GM23338 (cell line): ENCODE measurements at regions not wholly inside any gene's neighbourhood (a gene's known extent, or its start where the extent isn't known, plus 50 kb on each side); places are given as distances from the start of the nearest gene placed in this dataset.

Source experiments
- ATAC-seq: fragments of 200-7000 bp; cut with Tn5 transposase; 3 replicates; pipeline ENCODE4 v1.9.1; 2020
- DNase-seq: peaks from one replicate; pipeline ENCODE4 v3.0.0-alpha.2; 2015; ENCODE audit warnings: low spot score
- H2AFZ ChIP-seq: fragments of 200-600 bp; sonication (generic); 2 replicates; pipeline ENCODE4 v1.8.0; 2016; ENCODE audit warnings: antibody characterized with exemption, mild to moderate bottlenecking, moderate library complexity
- H3F3A ChIP-seq: fragments of 200-600 bp; sonication (generic); replicated peaks from 2 replicates; pipeline ENCODE4 v1.8.0; 2017; ENCODE audit warnings: antibody characterized with exemption, mixed run types, low read depth
- H3K27ac ChIP-seq: fragments of 200-600 bp; sonication (generic); 2 replicates; pipeline ENCODE4 v1.6.1; 2016; ENCODE audit warnings: low read depth
- H3K27me3 ChIP-seq: fragments of 200-600 bp; sonication (generic); 2 replicates; pipeline ENCODE4 v1.8.0; 2016; ENCODE audit warnings: mild to moderate bottlenecking, mixed run types, moderate library complexity; ENCODE audit not compliant: insufficient read depth
- H3K36me3 ChIP-seq: fragments of 200-600 bp; sonication (generic); 2 replicates; pipeline ENCODE4 v1.8.0; 2016; ENCODE audit warnings: mild to moderate bottlenecking; ENCODE audit not compliant: insufficient read depth
- H3K4me1 ChIP-seq: fragments of 200-600 bp; sonication (generic); 2 replicates; pipeline ENCODE4 v1.8.0; 2016; ENCODE audit warnings: mild to moderate bottlenecking, moderate library complexity; ENCODE audit not compliant: insufficient read depth
- H3K4me2 ChIP-seq: fragments of 200-600 bp; sonication (generic); 2 replicates; pipeline ENCODE4 v1.7.1; 2017; ENCODE audit warnings: mixed run types
- H3K4me3 ChIP-seq: fragments of 200-600 bp; sonication (generic); 2 replicates; pipeline ENCODE4 v1.6.1; 2016; ENCODE audit warnings: mixed run types
- H3K79me2 ChIP-seq: fragments of 200-600 bp; sonication (generic); replicated peaks from 2 replicates; pipeline ENCODE4 v1.8.0; 2017; ENCODE audit warnings: mild to moderate bottlenecking; ENCODE audit not compliant: insufficient read depth
- H3K9me2 ChIP-seq: fragments of 200-600 bp; sonication (generic); 2 replicates; pipeline ENCODE4 v1.8.0; 2017; ENCODE audit not compliant: insufficient read depth
- H4K20me1 ChIP-seq: fragments of 200-600 bp; sonication (generic); replicated peaks from 2 replicates; pipeline ENCODE4 v1.8.0; 2017; ENCODE audit warnings: mild to moderate bottlenecking; ENCODE audit not compliant: insufficient read depth
- H3K27ac Mint-ChIP-seq: 2 replicates; pipeline ENCODE4 v1.8.0; 2020; ENCODE audit warnings: inconsistent platforms, mild to moderate bottlenecking, moderate library complexity, mixed read lengths
- H3K27me3 Mint-ChIP-seq: 3 replicates; pipeline ENCODE4 v1.8.0; 2022; ENCODE audit warnings: low read depth, mild to moderate bottlenecking, moderate library complexity, mixed read lengths, inconsistent platforms; ENCODE audit not compliant: insufficient read depth, poor library complexity
- H3K36me3 Mint-ChIP-seq: 3 replicates; pipeline ENCODE4 v1.8.0; 2021; ENCODE audit warnings: low read depth, mild to moderate bottlenecking, inconsistent platforms, moderate library complexity, mixed read lengths
- H3K4me1 Mint-ChIP-seq: 3 replicates; pipeline ENCODE4 v1.8.0; 2020; ENCODE audit warnings: mild to moderate bottlenecking, inconsistent platforms, mixed read lengths
- H3K4me3 Mint-ChIP-seq: 3 replicates; pipeline ENCODE4 v1.8.0; 2021; ENCODE audit warnings: moderate library complexity, mild to moderate bottlenecking, inconsistent platforms, mixed read lengths
- H3K9me3 Mint-ChIP-seq: 3 replicates; pipeline ENCODE4 v1.8.0; 2020; ENCODE audit warnings: moderate library complexity, mild to moderate bottlenecking, inconsistent platforms, mixed read lengths
- CREB1 ChIP-seq: fragments of 250-450 bp; sonication (Bioruptor Pico); IDR thresholded peaks from 2 replicates; pipeline ENCODE4 v1.5.0; 2020; ENCODE audit warnings: low read depth, mild to moderate bottlenecking, moderate library complexity
- EZH2 ChIP-seq: fragments of 200-600 bp; sonication (generic); IDR thresholded peaks from one replicate; pipeline ENCODE4 v1.8.0; 2017; ENCODE audit warnings: antibody characterized with exemption, mild to moderate bottlenecking, low read depth; ENCODE audit not compliant: unreplicated experiment
- EZH2phosphoT487 ChIP-seq: fragments of 200-600 bp; sonication (generic); IDR thresholded peaks from one replicate; pipeline ENCODE4 v1.8.1; 2018; ENCODE audit warnings: antibody characterized with exemption; ENCODE audit not compliant: unreplicated experiment
- JUNB ChIP-seq: IDR thresholded peaks from one replicate; pipeline ENCODE4 v1.6.1; 2016; ENCODE audit warnings: antibody characterized with exemption; ENCODE audit not compliant: unreplicated experiment
- NANOG ChIP-seq: IDR thresholded peaks from 2 replicates; pipeline ENCODE4 v1.6.1; 2016; ENCODE audit warnings: antibody characterized with exemption, borderline replicate concordance
- STAT1 ChIP-seq: IDR thresholded peaks from one replicate; pipeline ENCODE4 v1.6.1; 2016; ENCODE audit warnings: antibody characterized with exemption; ENCODE audit not compliant: unreplicated experiment
- ZNF114 ChIP-seq: fragments of 250-450 bp; sonication (Bioruptor Pico); IDR thresholded peaks from 2 replicates; pipeline ENCODE4 v1.5.0; 2020; ENCODE audit warnings: mild to moderate bottlenecking, moderate library complexity
- ZNF331 ChIP-seq: fragments of 250-450 bp; sonication (Bioruptor Pico); IDR thresholded peaks from 2 replicates; pipeline ENCODE4 v1.5.0; 2020; ENCODE audit warnings: low read depth, mild to moderate bottlenecking, moderate library complexity
- TF ChIP-seq, protein P1 (sequence below): IDR thresholded peaks from 2 replicates; pipeline ENCODE4 v1.6.1; 2016; ENCODE audit warnings: antibody characterized with exemption
- TF ChIP-seq, protein P2 (sequence below): fragments of 250-450 bp; sonication (Bioruptor Pico); IDR thresholded peaks from 2 replicates; pipeline ENCODE4 v1.5.0; 2020; ENCODE audit warnings: mild to moderate bottlenecking, moderate library complexity
- TF ChIP-seq, protein P3 (sequence below), 2 experiments: fragments of 200-600 bp in 1 of 2; sonication (generic) in 1 of 2; conservative IDR thresholded peaks; 2 replicates each; pipeline versions ENCODE4 v1.5.1 to v1.6.1; 2016 to 2017; ENCODE audit warnings: antibody characterized with exemption in 2 of 2, low read depth in 2 of 2, mild to moderate bottlenecking in 2 of 2, moderate library complexity in 1 of 2
- TF ChIP-seq, protein P4 (sequence below): IDR thresholded peaks from one replicate; pipeline ENCODE4 v1.6.1; 2018; ENCODE audit warnings: antibody characterized with exemption; ENCODE audit not compliant: unreplicated experiment

DNA sequence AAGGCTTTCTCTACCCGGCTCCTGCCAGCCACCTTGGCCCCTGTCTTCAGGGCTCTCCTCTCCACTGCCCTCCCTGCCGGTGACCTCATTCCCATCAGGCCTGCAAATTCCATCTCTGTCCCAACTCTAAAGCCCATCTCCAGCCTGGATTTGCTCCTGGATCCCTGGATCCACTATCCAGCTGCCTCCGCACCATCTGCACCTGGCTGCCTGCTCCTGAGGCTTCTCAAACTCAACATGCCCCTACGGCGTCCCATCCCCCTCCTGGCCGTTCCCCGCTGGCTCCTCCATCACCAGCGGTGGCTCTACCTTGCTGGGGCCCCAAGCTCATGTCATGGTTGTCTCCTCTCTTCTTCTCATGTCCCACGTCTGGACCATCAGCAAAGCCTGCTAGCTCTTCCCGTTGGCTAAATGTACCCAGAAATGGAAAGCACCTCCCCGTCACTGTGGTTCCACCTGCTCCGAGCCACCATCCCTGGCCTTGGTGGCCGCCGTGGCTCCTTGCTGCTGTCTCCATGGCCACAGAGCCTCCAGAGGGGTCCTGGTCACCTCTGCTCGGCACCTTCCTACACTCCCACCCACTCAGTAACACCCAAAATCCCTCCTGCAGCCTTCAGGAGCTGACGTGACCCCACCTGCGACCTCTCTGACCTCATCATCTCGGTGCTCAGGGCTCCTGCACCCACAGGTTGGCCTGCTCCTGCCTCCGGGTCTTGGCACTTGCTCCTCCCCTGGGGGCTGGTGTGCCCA, 58.5 kb downstream of the ADRA2C start:
- no peaks in the 10 kb centered on the region; the same call in 2 of the 3 replicates for H3K9me3 Mint-ChIP-seq
- no peak overlapping the region for H2AFZ ChIP-seq
- peaks cover 24% of the 10 kb centered on the region for H3K4me1 Mint-ChIP-seq
- DNase-seq (no peak), ATAC-seq (no peak)
- H3F3A ChIP-seq, result no peaks in the 10 kb centered on the region
- no peak overlapping the region for H3K4me3 ChIP-seq
- H3K27me3 ChIP-seq, result no peaks in the 10 kb centered on the region
- no peaks in the 10 kb centered on the region for H3K9me2 ChIP-seq
- no peaks in the 10 kb centered on the region for H3K36me3 ChIP-seq
- no peak overlapping the region for H3K4me3 Mint-ChIP-seq
- H4K20me1 ChIP-seq, result no peaks in the 10 kb centered on the region
- H3K79me2 ChIP-seq, result no peaks in the 10 kb centered on the region
- no peak overlapping the region for H3K4me2 ChIP-seq
- H3K27ac Mint-ChIP-seq, result no peak overlapping the region
- TF ChIP-seq EZH2phosphoT487 (no peak), CREB1 (CRISPR knock-in tag) (no peak), STAT1 (no peak), ZNF114 (CRISPR knock-in tag) (no peak), EZH2 (no peak), JUNB (no peak), ZNF331 (CRISPR knock-in tag) (no peak), NANOG (no peak)
- TF ChIP-seq, protein P1, sequence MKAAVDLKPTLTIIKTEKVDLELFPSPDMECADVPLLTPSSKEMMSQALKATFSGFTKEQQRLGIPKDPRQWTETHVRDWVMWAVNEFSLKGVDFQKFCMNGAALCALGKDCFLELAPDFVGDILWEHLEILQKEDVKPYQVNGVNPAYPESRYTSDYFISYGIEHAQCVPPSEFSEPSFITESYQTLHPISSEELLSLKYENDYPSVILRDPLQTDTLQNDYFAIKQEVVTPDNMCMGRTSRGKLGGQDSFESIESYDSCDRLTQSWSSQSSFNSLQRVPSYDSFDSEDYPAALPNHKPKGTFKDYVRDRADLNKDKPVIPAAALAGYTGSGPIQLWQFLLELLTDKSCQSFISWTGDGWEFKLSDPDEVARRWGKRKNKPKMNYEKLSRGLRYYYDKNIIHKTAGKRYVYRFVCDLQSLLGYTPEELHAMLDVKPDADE, result no peak
- TF ChIP-seq, protein P2, sequence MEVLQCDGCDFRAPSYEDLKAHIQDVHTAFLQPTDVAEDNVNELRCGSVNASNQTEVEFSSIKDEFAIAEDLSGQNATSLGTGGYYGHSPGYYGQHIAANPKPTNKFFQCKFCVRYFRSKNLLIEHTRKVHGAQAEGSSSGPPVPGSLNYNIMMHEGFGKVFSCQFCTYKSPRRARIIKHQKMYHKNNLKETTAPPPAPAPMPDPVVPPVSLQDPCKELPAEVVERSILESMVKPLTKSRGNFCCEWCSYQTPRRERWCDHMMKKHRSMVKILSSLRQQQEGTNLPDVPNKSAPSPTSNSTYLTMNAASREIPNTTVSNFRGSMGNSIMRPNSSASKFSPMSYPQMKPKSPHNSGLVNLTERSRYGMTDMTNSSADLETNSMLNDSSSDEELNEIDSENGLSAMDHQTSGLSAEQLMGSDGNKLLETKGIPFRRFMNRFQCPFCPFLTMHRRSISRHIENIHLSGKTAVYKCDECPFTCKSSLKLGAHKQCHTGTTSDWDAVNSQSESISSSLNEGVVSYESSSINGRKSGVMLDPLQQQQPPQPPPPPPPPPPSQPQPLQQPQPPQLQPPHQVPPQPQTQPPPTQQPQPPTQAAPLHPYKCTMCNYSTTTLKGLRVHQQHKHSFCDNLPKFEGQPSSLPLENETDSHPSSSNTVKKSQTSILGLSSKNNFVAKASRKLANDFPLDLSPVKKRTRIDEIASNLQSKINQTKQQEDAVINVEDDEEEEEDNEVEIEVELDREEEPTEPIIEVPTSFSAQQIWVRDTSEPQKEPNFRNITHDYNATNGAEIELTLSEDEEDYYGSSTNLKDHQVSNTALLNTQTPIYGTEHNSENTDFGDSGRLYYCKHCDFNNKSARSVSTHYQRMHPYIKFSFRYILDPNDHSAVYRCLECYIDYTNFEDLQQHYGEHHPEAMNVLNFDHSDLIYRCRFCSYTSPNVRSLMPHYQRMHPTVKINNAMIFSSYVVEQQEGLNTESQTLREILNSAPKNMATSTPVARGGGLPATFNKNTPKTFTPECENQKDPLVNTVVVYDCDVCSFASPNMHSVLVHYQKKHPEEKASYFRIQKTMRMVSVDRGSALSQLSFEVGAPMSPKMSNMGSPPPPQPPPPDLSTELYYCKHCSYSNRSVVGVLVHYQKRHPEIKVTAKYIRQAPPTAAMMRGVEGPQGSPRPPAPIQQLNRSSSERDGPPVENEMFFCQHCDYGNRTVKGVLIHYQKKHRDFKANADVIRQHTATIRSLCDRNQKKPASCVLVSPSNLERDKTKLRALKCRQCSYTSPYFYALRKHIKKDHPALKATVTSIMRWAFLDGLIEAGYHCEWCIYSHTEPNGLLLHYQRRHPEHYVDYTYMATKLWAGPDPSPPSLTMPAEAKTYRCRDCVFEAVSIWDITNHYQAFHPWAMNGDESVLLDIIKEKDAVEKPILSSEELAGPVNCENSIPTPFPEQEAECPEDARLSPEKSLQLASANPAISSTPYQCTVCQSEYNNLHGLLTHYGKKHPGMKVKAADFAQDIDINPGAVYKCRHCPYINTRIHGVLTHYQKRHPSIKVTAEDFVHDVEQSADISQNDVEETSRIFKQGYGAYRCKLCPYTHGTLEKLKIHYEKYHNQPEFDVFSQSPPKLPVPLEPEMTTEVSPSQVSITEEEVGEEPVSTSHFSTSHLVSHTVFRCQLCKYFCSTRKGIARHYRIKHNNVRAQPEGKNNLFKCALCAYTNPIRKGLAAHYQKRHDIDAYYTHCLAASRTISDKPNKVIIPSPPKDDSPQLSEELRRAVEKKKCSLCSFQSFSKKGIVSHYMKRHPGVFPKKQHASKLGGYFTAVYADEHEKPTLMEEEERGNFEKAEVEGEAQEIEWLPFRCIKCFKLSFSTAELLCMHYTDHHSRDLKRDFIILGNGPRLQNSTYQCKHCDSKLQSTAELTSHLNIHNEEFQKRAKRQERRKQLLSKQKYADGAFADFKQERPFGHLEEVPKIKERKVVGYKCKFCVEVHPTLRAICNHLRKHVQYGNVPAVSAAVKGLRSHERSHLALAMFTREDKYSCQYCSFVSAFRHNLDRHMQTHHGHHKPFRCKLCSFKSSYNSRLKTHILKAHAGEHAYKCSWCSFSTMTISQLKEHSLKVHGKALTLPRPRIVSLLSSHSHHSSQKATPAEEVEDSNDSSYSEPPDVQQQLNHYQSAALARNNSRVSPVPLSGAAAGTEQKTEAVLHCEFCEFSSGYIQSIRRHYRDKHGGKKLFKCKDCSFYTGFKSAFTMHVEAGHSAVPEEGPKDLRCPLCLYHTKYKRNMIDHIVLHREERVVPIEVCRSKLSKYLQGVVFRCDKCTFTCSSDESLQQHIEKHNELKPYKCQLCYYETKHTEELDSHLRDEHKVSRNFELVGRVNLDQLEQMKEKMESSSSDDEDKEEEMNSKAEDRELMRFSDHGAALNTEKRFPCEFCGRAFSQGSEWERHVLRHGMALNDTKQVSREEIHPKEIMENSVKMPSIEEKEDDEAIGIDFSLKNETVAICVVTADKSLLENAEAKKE (CRISPR knock-in tag), result no peak
- TF ChIP-seq, protein P3, sequence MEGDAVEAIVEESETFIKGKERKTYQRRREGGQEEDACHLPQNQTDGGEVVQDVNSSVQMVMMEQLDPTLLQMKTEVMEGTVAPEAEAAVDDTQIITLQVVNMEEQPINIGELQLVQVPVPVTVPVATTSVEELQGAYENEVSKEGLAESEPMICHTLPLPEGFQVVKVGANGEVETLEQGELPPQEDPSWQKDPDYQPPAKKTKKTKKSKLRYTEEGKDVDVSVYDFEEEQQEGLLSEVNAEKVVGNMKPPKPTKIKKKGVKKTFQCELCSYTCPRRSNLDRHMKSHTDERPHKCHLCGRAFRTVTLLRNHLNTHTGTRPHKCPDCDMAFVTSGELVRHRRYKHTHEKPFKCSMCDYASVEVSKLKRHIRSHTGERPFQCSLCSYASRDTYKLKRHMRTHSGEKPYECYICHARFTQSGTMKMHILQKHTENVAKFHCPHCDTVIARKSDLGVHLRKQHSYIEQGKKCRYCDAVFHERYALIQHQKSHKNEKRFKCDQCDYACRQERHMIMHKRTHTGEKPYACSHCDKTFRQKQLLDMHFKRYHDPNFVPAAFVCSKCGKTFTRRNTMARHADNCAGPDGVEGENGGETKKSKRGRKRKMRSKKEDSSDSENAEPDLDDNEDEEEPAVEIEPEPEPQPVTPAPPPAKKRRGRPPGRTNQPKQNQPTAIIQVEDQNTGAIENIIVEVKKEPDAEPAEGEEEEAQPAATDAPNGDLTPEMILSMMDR (conservative IDR thresholded peaks at IDR 0.05; ENCODE audit: low read depth in 2 of 2), result no peak
- TF ChIP-seq, protein P4, sequence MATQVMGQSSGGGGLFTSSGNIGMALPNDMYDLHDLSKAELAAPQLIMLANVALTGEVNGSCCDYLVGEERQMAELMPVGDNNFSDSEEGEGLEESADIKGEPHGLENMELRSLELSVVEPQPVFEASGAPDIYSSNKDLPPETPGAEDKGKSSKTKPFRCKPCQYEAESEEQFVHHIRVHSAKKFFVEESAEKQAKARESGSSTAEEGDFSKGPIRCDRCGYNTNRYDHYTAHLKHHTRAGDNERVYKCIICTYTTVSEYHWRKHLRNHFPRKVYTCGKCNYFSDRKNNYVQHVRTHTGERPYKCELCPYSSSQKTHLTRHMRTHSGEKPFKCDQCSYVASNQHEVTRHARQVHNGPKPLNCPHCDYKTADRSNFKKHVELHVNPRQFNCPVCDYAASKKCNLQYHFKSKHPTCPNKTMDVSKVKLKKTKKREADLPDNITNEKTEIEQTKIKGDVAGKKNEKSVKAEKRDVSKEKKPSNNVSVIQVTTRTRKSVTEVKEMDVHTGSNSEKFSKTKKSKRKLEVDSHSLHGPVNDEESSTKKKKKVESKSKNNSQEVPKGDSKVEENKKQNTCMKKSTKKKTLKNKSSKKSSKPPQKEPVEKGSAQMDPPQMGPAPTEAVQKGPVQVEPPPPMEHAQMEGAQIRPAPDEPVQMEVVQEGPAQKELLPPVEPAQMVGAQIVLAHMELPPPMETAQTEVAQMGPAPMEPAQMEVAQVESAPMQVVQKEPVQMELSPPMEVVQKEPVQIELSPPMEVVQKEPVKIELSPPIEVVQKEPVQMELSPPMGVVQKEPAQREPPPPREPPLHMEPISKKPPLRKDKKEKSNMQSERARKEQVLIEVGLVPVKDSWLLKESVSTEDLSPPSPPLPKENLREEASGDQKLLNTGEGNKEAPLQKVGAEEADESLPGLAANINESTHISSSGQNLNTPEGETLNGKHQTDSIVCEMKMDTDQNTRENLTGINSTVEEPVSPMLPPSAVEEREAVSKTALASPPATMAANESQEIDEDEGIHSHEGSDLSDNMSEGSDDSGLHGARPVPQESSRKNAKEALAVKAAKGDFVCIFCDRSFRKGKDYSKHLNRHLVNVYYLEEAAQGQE, result no peak
- peaks cover 27% of the 10 kb centered on the region for H3K27me3 Mint-ChIP-seq
- no peaks in the 10 kb centered on the region; the same call in 2 of the 3 replicates for H3K36me3 Mint-ChIP-seq
- 0 out of 2 replicates have a peak, but pooled peaks cover 8% of the 10 kb centered on the region for H3K4me1 ChIP-seq
- no peak overlapping the region for H3K27ac ChIP-seq
